ENCODE measurements at regions not wholly inside any gene's neighbourhood (a gene's known extent, or its start where the extent isn't known, plus 50 kb on each side); places are given as distances from the start of the nearest gene placed in this dataset.

DNA sequence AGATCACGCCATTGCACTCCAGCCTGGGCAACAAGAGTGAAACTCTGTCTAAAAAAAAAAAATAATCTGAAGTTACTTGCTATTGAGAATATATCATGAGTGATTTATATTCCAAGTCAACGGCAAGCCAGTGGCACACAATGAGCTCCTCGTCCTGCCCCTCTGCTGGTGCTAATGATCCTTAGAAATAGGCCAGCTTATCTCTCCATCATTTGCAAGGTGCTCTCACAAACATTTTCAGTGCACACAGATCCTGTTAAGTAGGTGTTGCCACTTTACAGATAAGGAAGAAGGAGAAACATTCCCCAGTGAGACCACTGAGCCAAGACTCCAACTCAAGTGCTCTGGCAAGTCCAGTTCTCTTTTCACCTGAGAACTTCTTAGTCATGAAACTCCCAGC lies 91.3 kb upstream of the GPR45 start:
- in situ Hi-C loops (cut with HindIII; ENCODE audit: low sequenced_read_pairs): no loop called here

DNA sequence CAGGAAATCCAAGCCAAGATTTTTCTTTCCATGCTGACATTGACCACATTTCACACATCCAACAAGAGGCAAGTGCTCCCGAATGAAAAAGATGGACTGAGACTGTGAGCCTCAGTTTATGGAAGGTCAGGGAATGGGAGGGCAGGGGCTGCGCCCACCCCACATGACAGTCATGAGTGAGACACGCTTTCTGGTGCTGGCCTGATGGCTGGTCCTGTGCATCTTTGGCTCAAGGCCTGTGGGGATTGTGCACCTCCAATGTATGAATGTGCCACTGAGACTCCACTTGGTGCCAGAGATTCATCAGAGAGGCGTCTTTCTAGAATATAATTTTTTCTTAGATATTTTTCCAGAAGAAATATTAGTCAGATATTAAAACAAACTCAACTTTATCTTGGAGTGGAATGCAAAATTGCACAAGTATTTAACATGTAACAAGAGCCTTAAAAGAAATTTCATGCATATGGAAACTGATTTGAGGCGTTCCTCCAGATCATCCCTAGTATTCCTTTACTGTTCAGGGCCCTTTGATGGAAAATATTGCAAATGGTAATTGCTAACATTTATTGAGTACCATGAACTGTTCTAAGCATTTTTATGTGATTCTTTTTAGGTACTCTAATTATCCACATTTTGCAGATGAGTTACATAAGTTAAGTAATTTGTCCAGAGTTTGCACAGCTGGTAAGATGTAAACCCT lies 87.3 kb upstream of the GPR45 start:
- in situ Hi-C loops (cut with HindIII; ENCODE audit: low sequenced_read_pairs): no loop called here

DNA sequence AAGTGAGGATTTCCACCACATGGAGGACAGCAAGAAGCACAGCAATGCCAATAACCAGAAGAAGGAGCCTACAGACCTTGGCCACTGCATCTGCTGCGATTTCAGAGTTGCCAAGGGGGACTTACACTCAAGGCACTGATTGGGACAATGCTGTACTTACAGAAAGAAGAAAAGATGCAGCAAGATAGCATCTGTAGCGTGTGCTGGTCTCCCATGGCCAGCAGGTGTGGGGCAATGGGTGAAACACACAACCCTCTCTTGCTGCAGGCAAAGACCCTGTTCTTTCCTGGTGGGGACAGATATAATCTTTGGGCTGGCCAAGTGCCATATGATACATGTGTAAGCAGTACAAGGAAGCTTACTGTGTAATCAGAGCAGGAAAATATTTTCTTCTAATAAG lies 85.4 kb upstream of the GPR45 start:
- in situ Hi-C loops (cut with HindIII; ENCODE audit: low sequenced_read_pairs): loop anchor here (5.0 kb wide), 1 partner anchor 46 kb away; no protein-coding TSS in a partner anchor

DNA sequence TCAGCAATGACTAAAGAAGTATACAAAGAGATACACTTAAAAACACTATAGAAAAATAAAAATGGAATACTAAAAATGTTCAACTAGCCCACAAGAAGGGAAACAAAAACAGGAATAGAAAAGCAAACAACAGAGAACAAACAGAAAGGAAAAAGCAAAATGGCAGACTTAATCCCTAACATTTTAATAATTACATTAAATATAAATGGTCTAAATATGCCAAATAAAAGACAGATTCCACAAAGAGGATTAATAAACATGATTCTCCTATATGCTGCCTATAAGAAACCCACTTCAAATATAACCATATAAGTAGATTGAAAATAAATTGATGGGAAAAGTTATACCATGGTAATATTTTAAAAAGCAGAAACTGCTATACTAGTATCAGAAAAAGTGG lies 83.5 kb upstream of the GPR45 start:
- in situ Hi-C loops (cut with HindIII; ENCODE audit: low sequenced_read_pairs): loop anchor here (5.0 kb wide), 1 partner anchor 44 kb away; no protein-coding TSS in a partner anchor

DNA sequence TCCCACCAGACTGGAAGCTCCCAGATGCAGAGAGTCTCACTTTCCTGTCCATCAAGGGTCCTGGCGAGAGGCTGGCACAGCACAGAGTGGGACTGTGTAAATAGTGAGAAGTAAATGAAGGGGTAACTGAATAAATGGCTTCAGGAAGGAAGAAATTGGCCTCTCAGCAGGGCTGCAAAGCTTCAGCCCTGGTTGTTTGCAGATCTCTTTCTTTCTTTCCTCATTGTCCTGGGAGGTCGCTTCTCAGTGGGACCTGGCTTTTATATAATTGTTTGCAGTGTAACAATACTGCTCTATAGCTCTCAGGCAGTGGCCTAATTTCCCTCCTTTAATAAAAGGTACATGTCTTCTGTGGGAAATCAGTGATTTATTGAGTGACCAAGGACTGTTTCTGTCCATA lies 74.9 kb upstream of the GPR45 start:
- in situ Hi-C loops (cut with HindIII; ENCODE audit: low sequenced_read_pairs): no loop called here

DNA sequence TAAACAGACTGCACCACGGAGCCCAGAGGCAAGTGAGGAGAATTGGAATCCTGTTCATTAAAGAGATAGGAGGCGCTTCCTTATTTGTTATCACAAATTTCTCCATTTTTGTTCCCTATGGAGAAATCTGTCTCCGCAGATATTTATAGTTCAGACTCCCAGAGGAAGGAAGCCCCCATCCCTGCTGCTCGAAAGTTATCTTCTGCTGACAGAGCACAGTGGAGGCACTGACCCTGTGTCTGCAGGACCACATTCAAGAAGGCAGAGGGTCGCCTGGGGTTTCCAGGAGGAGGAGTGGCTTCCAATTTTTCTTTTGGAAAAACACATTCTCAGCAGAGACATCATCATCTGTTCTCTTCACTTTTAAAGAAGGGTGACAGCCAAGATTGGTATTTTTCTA lies 73.0 kb upstream of the GPR45 start:
- in situ Hi-C loops (cut with HindIII; ENCODE audit: low sequenced_read_pairs): no loop called here

DNA sequence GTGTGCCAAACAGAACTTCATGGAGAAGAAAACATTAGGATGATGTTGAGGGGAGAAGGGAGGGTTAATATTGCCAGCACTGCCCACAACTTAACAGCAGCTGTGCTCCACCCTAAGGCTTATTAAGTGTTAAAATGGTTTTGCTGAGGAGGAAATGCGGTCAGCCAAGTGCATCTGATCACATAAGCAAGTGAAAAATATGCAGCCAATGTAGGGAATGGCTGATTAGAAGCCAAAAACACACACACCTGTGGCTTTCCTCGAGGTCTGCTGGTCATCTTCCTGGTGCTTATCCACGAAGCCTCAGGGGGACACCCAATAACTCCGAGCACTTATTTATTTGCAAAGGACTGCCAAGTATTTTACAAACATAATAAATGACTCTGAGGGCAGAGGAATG lies 66.3 kb upstream of the GPR45 start:
- in situ Hi-C loops (cut with HindIII; ENCODE audit: low sequenced_read_pairs): no loop called here

DNA sequence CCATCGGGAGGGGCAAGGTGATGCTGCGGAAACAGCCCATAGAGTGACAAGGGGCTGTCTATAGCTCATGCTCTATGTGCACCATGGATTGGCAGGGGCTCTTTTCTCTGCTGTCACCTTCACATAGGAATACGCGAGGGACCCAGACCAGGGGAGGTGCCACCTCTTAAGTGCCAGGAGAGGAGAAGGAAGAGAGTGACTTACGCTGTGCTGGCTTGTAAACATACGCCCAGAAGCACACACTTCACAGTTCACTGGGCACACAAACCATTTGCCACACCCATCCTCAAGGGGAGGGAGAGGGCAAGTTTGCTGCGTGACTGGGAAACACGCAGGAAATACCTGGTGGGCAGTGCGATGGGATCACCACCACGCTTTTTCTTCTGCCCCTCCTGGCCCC lies 65.1 kb upstream of the GPR45 start:
- in situ Hi-C loops (cut with HindIII; ENCODE audit: low sequenced_read_pairs): no loop called here

DNA sequence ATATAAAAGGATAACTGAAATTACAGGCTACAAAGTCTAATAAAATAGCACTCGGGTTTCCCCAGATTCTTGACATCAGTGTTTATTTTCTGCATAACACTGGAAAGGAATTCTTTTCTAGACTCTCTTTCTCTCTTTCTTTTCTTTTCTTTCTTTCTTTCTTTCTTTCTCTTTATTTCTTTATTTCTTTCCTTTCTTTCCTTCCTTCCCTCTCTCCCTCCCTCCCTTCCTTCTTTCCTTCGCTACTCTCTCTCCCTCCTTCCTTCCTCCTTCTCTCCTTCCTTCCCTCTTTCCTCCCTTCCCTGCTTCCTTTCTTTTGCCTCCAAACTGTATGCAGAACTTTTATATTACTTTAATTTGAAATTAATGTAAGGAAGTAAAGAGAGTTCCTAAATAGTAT lies 64.5 kb upstream of the GPR45 start:
- in situ Hi-C loops (cut with HindIII; ENCODE audit: low sequenced_read_pairs): no loop called here

DNA sequence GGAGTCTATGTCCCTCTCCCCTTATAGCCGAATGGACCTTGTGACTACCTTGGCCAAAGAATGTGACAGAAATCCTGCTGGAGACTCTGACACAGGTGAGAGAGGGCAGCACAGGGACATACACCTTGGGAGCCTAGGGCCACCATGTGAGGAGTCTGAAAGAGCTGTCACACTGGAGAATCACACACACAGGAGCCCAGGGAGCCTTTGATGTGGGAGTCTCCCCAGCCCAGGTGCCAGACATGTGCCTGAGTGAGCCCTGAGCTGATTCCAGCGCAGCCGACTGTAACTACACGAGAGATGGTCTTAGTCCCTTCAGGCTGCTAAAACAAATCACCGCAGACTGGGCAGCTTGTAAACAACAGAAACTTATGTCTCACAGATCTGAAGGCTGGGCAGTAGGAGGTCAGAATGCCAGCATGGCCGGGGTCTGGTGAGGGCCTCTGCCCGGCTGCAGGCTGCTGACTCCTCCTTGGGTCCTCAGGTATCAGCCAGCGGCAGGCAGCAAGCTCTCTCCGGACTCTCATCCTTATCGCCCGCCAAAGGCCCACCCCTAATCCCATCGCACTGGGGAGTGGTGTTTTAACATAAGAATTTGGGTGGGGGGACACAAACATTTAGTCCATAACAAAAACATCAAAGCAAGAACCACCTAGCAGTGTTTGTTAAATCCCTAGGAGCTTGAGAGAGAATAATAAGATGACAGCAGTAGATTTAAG lies 63.8 kb upstream of the GPR45 start:
- in situ Hi-C loops (cut with HindIII; ENCODE audit: low sequenced_read_pairs): no loop called here

DNA sequence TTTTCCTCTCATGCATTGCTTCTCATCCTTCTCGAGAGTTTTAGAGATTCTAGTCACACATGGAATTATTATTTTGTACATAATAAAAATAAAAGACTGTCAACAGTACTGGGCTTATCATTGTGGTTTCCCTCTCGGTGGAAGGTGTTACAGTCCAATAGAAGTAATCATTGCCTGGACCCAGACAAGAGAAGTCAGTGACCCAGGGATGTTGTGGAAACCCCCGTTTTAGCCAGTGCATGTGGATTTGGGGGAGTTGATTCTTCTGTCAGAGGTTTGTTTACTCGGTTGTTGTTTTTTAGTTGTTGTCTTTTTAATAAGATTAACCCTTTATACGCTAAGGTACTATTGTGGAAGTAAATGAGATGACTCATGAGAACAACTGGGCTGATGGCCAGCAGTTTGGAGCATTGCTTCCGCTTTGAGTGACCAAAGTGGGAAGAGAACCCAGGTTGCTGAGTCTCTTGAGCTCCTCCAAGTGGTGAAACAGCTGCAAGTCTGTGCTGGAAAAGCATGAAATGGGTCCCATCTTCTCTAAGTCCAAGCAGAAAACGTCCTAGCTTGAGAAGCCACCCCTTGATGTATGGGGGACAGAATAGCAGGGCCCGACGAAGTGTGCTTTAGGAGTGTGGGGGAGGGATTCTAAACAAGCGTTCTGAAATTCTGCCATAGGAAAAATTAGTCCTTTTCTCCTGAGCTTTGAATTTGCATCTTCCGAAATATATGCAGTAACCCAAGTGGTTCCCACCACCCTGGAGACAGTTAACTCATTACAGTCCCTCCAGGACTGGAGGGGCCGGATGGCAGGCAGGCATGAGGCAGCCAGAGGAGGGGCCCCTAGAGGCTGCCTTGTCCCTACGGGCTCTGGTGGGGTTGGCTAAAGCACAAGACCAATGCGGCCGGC lies 61.8 kb upstream of the GPR45 start:
- in situ Hi-C loops (cut with HindIII; ENCODE audit: low sequenced_read_pairs): no loop called here

DNA sequence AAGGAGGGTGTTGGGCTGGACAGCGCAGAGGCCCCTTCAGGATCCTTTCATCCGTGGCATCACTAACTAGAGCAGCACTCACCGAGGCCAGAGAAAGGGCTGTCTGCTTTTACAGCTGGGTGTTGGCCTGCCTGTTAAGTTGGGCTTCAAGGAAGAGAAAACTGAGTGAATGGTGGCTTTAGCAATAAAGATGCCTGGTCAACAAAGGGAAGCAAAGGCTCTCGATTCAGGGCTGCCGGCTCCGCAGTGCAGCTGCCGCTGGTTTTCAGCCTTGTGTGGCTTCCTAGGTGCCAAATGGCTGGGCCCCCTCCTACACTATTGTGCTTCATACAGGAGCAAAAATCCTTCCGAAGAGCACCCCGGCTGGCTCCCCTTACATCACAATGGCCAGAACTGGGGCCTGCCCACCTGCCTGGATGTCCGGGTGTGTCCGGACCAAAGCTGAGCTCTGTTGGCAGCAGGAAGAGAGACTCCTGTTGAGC lies 61.0 kb upstream of the GPR45 start:
- in situ Hi-C loops (cut with HindIII; ENCODE audit: low sequenced_read_pairs): no loop called here

DNA sequence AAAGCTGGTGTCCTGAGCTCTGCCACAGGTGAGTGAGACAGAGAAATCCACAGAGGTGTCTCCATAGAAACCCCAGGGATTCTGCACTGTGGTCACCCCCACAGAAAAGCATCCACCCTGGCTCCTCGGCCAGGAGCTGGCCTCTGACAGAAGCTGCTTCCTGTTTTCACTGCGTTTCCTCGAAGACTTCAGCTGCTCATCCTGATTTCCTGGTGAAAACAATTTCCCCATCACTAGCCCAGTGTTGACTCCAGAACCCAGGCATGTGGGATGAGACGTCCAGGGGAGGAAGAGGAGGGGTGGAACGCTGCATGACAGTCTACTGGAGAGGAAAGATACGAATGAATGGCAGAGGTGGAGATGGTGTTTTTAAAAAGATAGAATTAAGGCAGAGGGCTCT lies 60.3 kb upstream of the GPR45 start:
- in situ Hi-C loops (cut with HindIII; ENCODE audit: low sequenced_read_pairs): no loop called here

DNA sequence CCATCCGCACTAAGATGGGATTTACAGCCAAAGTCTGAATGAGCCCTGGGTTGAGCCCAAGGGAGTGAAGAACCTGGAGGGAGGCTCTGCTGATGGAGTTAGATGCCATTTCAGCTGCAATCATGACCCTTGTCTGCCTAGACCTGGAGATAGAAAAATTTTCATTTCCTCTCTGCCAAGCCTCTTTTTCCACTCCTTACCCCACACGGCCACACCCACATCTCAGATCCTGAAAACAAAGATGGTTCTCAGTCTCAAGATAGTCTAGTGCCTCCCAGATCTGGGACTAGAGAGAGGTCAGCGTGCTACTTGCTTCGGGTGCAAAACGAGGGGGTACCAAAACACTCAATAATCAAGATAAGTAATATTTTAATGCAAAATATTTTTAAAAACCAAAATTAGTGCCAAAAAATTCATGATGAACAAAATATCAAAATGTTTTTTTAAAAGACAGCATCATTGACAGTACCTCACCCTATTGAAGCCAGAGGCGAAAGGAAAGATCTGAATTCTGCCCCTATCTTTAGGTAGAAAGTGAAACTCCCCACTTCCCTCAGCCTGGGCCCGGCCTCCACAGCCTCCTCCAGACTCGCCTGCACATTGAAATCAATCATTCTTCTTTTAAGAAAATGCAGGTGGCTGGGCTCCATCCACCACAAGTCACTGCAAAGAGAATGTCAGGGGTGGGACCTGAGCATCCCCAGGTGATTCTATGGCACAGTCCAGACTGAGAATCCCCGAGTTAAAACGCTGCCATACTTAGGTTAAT lies 57.8 kb upstream of the GPR45 start:
- in situ Hi-C loops (cut with HindIII; ENCODE audit: low sequenced_read_pairs): no loop called here

DNA sequence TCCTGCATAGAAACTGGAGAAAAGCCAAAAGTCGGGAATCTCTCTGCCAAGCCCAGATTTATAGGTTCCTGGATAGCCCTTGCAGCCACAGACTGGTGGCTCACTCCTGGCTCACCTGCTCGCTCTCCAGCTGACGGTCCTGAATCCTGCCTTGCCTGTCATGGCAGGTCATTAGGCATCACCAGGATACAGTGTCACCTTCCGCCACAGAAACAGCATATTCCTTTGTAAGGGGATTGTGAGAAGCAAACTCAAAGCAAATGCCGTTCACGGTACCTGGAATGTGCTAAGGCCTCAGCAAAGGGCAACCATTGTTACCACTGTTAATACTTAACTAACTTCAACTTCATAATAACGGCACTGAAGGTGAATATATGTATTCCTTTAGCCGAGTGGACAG lies 57.1 kb upstream of the GPR45 start:
- in situ Hi-C loops (cut with HindIII; ENCODE audit: low sequenced_read_pairs): no loop called here

DNA sequence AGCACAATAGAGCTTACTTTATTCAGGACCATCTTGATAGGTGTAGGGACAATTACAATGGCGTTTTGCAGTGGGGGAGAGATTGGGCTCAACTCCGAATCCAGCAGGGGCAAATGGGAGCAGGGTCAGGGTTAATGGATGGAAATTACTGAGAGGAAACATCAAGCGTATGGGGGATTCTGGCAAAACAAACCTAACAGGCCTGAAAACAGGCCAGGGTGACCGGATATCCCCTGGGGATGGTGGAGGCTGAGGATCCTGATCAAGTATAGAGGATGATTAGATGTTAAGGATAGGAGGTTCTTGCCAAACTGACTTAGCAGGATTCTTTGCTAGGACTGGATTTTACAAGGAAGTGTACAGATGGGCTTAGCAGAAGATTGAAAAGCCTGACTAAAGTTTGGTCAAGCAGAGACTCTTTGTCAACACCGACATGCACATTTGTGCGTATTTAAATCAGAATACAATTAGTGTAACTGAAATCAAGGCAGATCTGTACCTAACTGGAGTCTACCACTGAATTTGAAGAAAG lies 54.5 kb upstream of the GPR45 start:
- in situ Hi-C loops (cut with HindIII; ENCODE audit: low sequenced_read_pairs): no loop called here

DNA sequence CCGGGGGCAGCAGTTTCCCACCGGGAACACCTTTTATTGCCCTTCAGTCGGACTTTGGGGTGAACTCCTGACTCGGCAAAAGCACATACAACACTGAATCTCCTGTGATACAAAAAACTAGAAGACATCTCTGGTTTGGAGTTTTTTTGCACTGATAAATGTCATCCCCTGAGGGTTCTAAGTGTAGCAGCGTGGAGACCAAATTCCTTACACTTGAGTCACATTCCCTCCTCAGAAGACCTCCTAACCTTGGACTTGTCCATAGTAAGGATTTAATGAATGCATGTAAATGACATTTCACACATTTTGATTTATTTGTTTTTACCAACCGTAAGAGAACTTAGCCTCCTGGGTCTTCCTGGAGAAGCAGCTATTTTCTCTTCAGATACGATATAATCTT lies 54.0 kb upstream of the GPR45 start:
- in situ Hi-C loops (cut with HindIII; ENCODE audit: low sequenced_read_pairs): no loop called here

DNA sequence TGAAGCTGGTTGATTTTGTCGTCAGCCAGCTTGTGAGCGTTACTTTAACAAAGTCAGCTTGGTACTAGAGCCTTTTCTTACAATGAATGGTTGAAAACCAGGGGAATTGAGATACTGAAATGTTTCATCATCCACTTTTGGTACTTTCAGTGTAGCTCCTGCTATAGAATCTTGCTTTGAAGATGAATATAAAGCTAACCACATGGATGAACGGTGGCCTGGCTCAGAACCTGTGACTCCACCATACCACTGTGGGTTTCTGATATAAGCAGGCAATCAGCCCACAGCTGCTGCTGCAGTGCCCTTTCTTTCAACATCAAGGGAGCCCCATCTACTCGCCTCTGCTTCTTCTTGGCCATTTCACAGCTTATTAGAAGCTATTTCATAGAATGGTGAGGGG lies 53.2 kb upstream of the GPR45 start:
- in situ Hi-C loops (cut with HindIII; ENCODE audit: low sequenced_read_pairs): no loop called here
